BJ (cell line): ENCODE measurements at regions not wholly inside any gene's neighbourhood (a gene's known extent, or its start where the extent isn't known, plus 50 kb on each side); places are given as distances from the start of the nearest gene placed in this dataset.

Source experiments
- CTCF ChIA-PET: fragments of 350-600 bp; formaldehyde crosslinking; extraction: SDS; loops from one replicate; lab custom pipeline; 2021; ENCODE audit warnings: antibody characterized with exemption, inconsistent platforms; lab: Yijun Ruan, JAX
- POLR2A ChIA-PET: fragments of 300-600 bp; sonication (Branson Sonifier 250); formaldehyde crosslinking; extraction: SDS; loops from one replicate; lab custom pipeline; 2021; ENCODE audit warnings: antibody characterized with exemption; lab: Charles Lee
- DNase-seq: peaks from one replicate; pipeline ENCODE4 v3.0.0-alpha.2; 2011; ENCODE audit warnings: low read depth
- H3K27me3 ChIP-seq: 2 replicates; pipeline ENCODE4 v1.6.0; 2011; ENCODE audit warnings: low read length; ENCODE audit not compliant: control insufficient read depth, insufficient read depth
- H3K36me3 ChIP-seq: 2 replicates; pipeline ENCODE4 v1.5.1; 2011; ENCODE audit warnings: low read length; ENCODE audit not compliant: control insufficient read depth, insufficient read depth
- H3K4me3 ChIP-seq: 2 replicates; pipeline ENCODE4 v1.5.1; 2011; ENCODE audit warnings: low read depth, mild to moderate bottlenecking, control low read depth, low read length
- TF ChIP-seq, protein P1 (sequence below): IDR thresholded peaks from 2 replicates; pipeline ENCODE4 v1.5.1; 2011; ENCODE audit warnings: low read depth, mild to moderate bottlenecking, control low read depth, inconsistent platforms, low read length, moderate library complexity; ENCODE audit not compliant: insufficient read depth

DNA sequence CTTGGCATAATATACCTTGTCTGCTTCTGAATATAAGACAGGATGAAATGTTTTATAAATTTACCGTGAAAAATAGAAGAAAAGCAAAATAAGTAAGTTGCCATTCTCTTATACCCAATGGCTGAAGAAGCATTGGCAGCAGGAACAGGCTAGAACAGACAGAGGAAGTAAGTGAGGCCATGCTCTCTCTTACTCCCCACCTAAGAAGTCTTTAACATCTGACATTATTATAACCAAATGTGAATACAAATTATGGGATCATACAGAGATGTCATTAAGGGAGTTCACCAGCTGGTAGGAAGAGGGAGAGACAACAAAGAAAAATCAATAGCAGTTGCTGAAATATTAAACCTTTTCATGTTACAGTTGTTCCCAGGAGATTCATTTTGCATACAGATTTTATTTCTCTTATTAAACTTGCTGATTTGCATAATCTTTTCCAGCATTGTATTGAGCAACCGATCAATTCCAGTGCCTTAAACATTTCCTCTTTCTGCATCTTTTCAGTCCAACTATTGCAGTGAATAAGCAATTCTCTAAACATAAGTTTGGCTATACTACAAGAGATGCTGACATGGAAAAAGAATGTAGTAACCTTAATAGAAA lies 270.6 kb downstream of the SLC6A15 start:
- no peak for DNase-seq
- TF ChIP-seq, protein P1, sequence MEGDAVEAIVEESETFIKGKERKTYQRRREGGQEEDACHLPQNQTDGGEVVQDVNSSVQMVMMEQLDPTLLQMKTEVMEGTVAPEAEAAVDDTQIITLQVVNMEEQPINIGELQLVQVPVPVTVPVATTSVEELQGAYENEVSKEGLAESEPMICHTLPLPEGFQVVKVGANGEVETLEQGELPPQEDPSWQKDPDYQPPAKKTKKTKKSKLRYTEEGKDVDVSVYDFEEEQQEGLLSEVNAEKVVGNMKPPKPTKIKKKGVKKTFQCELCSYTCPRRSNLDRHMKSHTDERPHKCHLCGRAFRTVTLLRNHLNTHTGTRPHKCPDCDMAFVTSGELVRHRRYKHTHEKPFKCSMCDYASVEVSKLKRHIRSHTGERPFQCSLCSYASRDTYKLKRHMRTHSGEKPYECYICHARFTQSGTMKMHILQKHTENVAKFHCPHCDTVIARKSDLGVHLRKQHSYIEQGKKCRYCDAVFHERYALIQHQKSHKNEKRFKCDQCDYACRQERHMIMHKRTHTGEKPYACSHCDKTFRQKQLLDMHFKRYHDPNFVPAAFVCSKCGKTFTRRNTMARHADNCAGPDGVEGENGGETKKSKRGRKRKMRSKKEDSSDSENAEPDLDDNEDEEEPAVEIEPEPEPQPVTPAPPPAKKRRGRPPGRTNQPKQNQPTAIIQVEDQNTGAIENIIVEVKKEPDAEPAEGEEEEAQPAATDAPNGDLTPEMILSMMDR = no peak
- Histone ChIP-seq H3K27me3 (no peaks in the 10 kb centered on the region), H3K4me3 (no peak overlapping the region), H3K36me3 (no peaks in the 10 kb centered on the region)
- CTCF ChIA-PET = interaction anchor here (0.7 to 0.9 kb wide), 2 partner anchors 8 to 15 kb away, joined by 3 read pairs; no protein-coding TSS in a partner anchor
- POLR2A ChIA-PET = no interaction called here

DNA sequence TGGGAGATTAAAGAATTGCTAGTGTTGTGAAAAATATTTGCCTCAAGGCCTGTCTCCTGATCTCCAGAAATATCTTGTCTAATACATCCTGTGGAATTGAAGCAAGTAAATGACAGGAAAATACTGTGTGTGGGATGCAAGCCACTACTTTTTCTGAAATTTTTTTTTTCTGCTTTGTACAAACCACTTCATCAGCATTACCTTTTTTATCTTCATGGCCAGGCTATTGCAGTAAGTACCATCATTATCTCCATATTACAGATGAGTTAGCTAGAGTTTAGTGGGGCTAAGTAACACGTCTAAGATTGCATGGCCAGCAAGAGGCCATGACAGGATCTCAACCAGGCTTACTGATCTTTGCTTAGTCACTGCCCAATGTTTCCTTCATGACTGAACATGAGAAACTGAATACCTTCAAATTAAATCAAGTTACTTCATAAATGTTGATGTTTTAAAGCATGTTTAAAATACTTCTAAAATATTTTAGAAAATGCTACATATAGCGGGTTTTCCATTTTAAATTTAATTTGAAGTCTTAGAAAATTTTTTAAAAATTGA lies 273.7 kb downstream of the SLC6A15 start:
- Histone ChIP-seq H3K4me3 (no peak overlapping the region), H3K27me3 (no peaks in the 10 kb centered on the region), H3K36me3 (no peaks in the 10 kb centered on the region)
- POLR2A ChIA-PET = no interaction called here
- CTCF ChIA-PET = no interaction called here
- no peak for DNase-seq
- TF ChIP-seq, protein P1 = no peak

DNA sequence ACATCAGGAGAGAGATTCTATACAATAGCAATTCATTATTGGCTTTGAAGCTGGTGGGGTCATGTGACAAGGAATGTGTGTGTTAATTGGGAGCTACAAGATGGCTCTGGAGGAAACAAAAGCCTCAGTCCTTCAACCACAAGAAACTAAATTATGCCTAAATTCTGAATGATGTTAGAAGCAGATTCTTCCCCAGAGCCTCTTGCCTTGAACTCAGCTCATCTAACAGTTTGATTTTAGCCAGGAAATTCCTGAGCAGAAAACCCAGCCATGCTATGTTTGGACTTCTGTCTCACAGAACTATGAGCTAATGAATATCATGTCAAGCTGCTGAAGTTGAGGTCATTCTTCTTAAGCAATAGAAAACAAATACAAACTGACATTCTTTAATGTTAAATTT lies 274.7 kb downstream of the SLC6A15 start:
- no peaks in the 10 kb centered on the region for H3K27me3 ChIP-seq
- no peaks in the 10 kb centered on the region for H3K36me3 ChIP-seq
- TF ChIP-seq, protein P1 = no peak
- POLR2A ChIA-PET = no interaction called here
- DNase-seq = peak; percentile 10
- H3K4me3 ChIP-seq = no peak overlapping the region
- CTCF ChIA-PET = no interaction called here

DNA sequence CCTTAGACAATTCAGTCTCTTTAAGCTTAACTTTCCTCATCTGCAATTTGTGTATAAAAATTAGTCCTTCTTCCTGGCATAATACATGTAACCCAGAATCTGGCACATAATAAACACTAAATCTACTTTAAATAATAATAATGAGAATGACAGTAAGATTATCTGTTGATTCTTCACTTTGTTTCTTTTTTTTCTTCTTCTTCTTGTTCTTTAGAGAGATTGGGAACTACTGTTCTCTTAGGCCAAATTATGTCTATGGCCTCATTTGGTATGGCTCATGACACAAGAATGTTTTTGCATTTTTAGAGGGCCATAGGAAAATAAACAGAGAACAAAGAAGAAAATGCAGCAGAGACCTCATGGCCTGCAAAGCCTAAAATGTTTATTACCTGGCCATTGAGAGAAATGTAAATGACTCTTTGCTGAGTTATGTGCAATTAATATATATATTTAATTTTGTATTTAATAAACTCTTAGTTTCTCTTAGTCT lies 275.8 kb downstream of the SLC6A15 start:
- ChIA-PET CTCF (no interaction called here), POLR2A (no interaction called here)
- H3K36me3 ChIP-seq = no peaks in the 10 kb centered on the region
- H3K4me3 ChIP-seq = no peak overlapping the region
- peak; percentile 12 for DNase-seq
- H3K27me3 ChIP-seq = no peaks in the 10 kb centered on the region
- TF ChIP-seq, protein P1 = no peak

DNA sequence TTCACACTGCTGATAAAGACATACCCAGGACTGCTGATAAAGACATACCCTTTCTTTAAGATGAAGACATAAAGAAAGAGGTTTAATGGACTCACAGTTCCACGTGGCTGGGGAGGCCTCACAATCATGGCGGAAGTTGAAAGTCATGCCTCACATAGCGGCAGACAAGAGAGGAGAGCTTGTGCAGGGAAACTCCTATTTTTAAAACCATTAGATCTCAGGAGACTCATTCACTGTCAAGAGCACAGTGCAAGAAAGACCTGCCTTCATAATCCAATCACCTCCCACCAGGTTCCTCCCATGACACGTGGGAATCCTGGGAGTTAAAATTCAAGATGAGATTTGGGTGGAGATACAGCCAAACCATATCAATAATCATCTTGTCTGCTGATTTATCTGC lies 278.1 kb downstream of the SLC6A15 start:
- TF ChIP-seq, protein P1 = no peak

More for the DNA sequence above, 278.1 kb downstream of the SLC6A15 start:
- Histone ChIP-seq H3K27me3 (no peaks in the 10 kb centered on the region), H3K4me3 (no peak overlapping the region), H3K36me3 (no peaks in the 10 kb centered on the region)
- ChIA-PET POLR2A (no interaction called here), CTCF (interaction anchor here (1.2 kb wide), 1 partner anchor 13 kb away, joined by 3 read pairs; no protein-coding TSS in a partner anchor)
- no peak for DNase-seq
